ENCODE measurements at regions not wholly inside any gene's neighbourhood (a gene's known extent, or its start where the extent isn't known, plus 50 kb on each side); places are given as distances from the start of the nearest gene placed in this dataset.
"Not testable (repeated sequence)": the region's sequence is repeated elsewhere in the genome, so short reads cannot be mapped to it uniquely, and the experiment has no call there.

GRCh38 chr16:5922686-5923085 lies 825.1 kb upstream of the EEF2KMT start:
- FAIRE-seq = no peak
- no peak for DNase-seq (ENCODE audit: low spot score)

- no peak for DNase-seq (ENCODE audit: low spot score)
- no peak for FAIRE-seq
These were observed 821.1 kb upstream of the EEF2KMT start for GRCh38 chr16:5918567-5919130.

- DNase-seq (ENCODE audit: low spot score) (no peak), FAIRE-seq (no peak)
These were observed 820.0 kb upstream of the EEF2KMT start for GRCh38 chr16:5917436-5918195.

- DNase-seq (ENCODE audit: low spot score) (peak; percentile 64), FAIRE-seq (no peak)
These were observed 819.2 kb upstream of the EEF2KMT start for GRCh38 chr16:5916711-5917191.

- FAIRE-seq (no peak), DNase-seq (ENCODE audit: low spot score) (no peak)
These were observed 813.6 kb upstream of the EEF2KMT start for GRCh38 chr16:5911241-5911640.

GRCh38 chr16:5909556-5909955 lies 812.0 kb upstream of the EEF2KMT start:
- not testable (repeated sequence) for DNase-seq (ENCODE audit: low spot score); FAIRE-seq

- DNase-seq (ENCODE audit: low spot score) (no peak), FAIRE-seq (no peak)
These were observed 809.9 kb upstream of the EEF2KMT start for GRCh38 chr16:5907544-5907943.

GRCh38 chr16:5906351-5906750 lies 808.8 kb upstream of the EEF2KMT start:
- FAIRE-seq (no peak), DNase-seq (ENCODE audit: low spot score) (no peak)

- DNase-seq (ENCODE audit: low spot score) (peak; percentile 48), FAIRE-seq (peak; percentile 91)
These were observed 808.3 kb upstream of the EEF2KMT start for GRCh38 chr16:5905935-5906334.

- no peak for DNase-seq (ENCODE audit: low spot score)
- FAIRE-seq = no peak
These were observed 806.2 kb upstream of the EEF2KMT start for GRCh38 chr16:5903832-5904231.

GRCh38 chr16:5903153-5903552 lies 805.6 kb upstream of the EEF2KMT start:
- no peak for DNase-seq (ENCODE audit: low spot score)

GRCh38 chr16:5900046-5900445 lies 802.5 kb upstream of the EEF2KMT start:
- DNase-seq (ENCODE audit: low spot score) = peak; percentile 52
- peak; percentile 83 for FAIRE-seq

More at GRCh38 chr16:5903153-5903552, 805.6 kb upstream of the EEF2KMT start:
- peak; percentile 44 for FAIRE-seq

- FAIRE-seq (no peak), DNase-seq (ENCODE audit: low spot score) (no peak)
These were observed 798.4 kb upstream of the EEF2KMT start for GRCh38 chr16:5895976-5896375.

GRCh38 chr16:5895137-5895536 lies 797.5 kb upstream of the EEF2KMT start:
- FAIRE-seq = no peak
- peak; percentile 27 for DNase-seq (ENCODE audit: low spot score)

GRCh38 chr16:5891296-5891695 lies 793.7 kb upstream of the EEF2KMT start:
- FAIRE-seq (no peak), DNase-seq (ENCODE audit: low spot score) (no peak)

- FAIRE-seq = no peak
- no peak for DNase-seq (ENCODE audit: low spot score)
These were observed 787.9 kb upstream of the EEF2KMT start for GRCh38 chr16:5885521-5885920.

- DNase-seq (ENCODE audit: low spot score) (no peak), FAIRE-seq (no peak)
These were observed 787.4 kb upstream of the EEF2KMT start for GRCh38 chr16:5884996-5885395.

GRCh38 chr16:5884339-5884738 lies 786.7 kb upstream of the EEF2KMT start:
- DNase-seq (ENCODE audit: low spot score) (no peak), FAIRE-seq (no peak)

GRCh38 chr16:5882087-5882640 lies 784.6 kb upstream of the EEF2KMT start:
- DNase-seq (ENCODE audit: low spot score) (no peak), FAIRE-seq (no peak)

GRCh38 chr16:5875416-5875815 lies 777.8 kb upstream of the EEF2KMT start:
- DNase-seq (ENCODE audit: low spot score) (peak; percentile 56), FAIRE-seq (no peak)

- FAIRE-seq (peak; percentile 5), DNase-seq (ENCODE audit: low spot score) (no peak)
These were observed 777.3 kb upstream of the EEF2KMT start for GRCh38 chr16:5874899-5875298.

GRCh38 chr16:5873221-5873620 lies 775.6 kb upstream of the EEF2KMT start:
- DNase-seq (ENCODE audit: low spot score) = no peak
- FAIRE-seq = no peak
